Spleen (tissue), 7 donors: ENCODE measurements at regions not wholly inside any gene's neighbourhood (a gene's known extent, or its start where the extent isn't known, plus 50 kb on each side); places are given as distances from the start of the nearest gene placed in this dataset.

Source experiments
- CTCF ChIP-seq, 11 experiments: fragments of 200-600 bp in 7 of 11; fragments of 450-650 bp in 4 of 11; sonication (generic) in 4 of 11; IDR thresholded peaks in 8 of 11; conservative IDR thresholded peaks in 3 of 11; 1 replicate in 7 of 11; 2 replicates in 4 of 11; pipeline versions ENCODE4 v1.4.0 to v1.8.0; 2016 to 2021; ENCODE audit warnings: antibody characterized with exemption in 11 of 11, inconsistent platforms in 4 of 11, mild to moderate bottlenecking in 1 of 11
- POLR2AphosphoS5 ChIP-seq, 3 donors: sonication (generic); formaldehyde crosslinking; IDR thresholded peaks; one replicate each; pipeline ENCODE4 v1.5.1; 2017; ENCODE audit warnings: antibody characterized with exemption in 3 of 3
- donor health status: DM: no; HTN: no; CAD: no; lungs with moderate emphysema.
- donor health status: DM: no; HTN: no; CAD: no.
- donor health status: DM: no; HTN: no; CAD: no.

DNA sequence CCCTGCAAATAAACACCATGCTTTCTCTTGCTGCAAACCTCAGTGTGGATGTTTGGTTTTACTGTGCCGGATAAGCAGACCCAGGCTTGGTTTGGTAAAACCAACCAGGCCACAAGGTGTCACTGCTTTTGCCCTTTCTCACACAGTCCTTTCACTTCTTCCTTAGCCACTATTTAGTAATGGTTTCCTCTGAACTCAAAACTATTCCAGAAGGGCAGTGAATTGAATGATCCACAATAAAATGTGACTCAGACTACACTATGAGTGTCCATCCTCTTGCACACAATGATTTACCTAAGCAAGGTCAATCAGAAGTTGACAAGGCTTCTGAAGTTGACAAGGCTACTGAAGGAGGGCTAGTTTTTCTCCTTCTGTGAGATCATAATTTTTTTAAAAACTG lies 552.4 kb upstream of the CCDC54 start:
- TF ChIP-seq CTCF (IDR thresholded peaks at IDR 0.05 in 8 of 11, conservative IDR thresholded peaks at IDR 0.05 in 3 of 11), result no peak
- TF ChIP-seq POLR2AphosphoS5 (IDR thresholded peaks at IDR 0.05), result no peak
